K562 (cell line): ENCODE measurements at regions not wholly inside any gene's neighbourhood (a gene's known extent, or its start where the extent isn't known, plus 50 kb on each side); places are given as distances from the start of the nearest gene placed in this dataset.

Experiments
- ATAC-seq: fragments of 200-7000 bp; cut with Tn5 transposase; 3 replicates; pipeline ENCODE4 v1.9.1; 2020; ENCODE audit warnings: moderate library complexity
- BruUV-seq: library from RNA; stranded (reverse); fragments of 400-500 nt; replicated peaks from 2 replicates; lab custom pipeline; 2021; lab: Mats Ljungman, UMichigan
- CTCF ChIA-PET: fragments of 300-600 bp; formaldehyde crosslinking; extraction: SDS; loops from one replicate; lab custom pipeline; 2021; ENCODE audit warnings: low intra/inter-chr PET ratio; lab: Yijun Ruan, JAX
- POLR2A ChIA-PET: fragments of 300-600, 350-650 bp; sonication (Branson Sonifier 250); formaldehyde crosslinking; extraction: SDS; loops from one replicate; lab custom pipeline; 2021; ENCODE audit warnings: antibody characterized with exemption, inconsistent platforms; lab: Yijun Ruan, JAX
- DNase-seq, 4 experiments: peaks; one replicate each; pipeline versions ENCODE4 v3.0.0 to v3.0.0-alpha.2; 2011 to 2018; ENCODE audit warnings: low spot score in 3 of 4, mixed read lengths in 3 of 4; ENCODE audit errors: extremely low read depth in 1 of 4
- FAIRE-seq: peaks from 2 replicates; lab custom pipeline; 2011; peaks lifted over from hg19 to GRCh38; lab: Jason Lieb, UNC
- H2AFZ ChIP-seq: 2 replicates; pipeline ENCODE4 v1.6.0; 2011; ENCODE audit warnings: low read depth, low read length, control low read depth, inconsistent platforms
- H3K27ac ChIP-seq: fragments of 200-600 bp; 3 replicates; pipeline ENCODE4 v1.8.0; 2011; ENCODE audit warnings: low read depth, mild to moderate bottlenecking, control low read depth, inconsistent platforms, low read length, moderate library complexity, mixed read lengths; ENCODE audit errors: extremely low read depth
- H3K27me3 ChIP-seq, 2 experiments: fragments of 300-600 bp in 1 of 2; 2 replicates in 1 of 2; 3 replicates in 1 of 2; pipeline versions ENCODE4 v1.6.0 to v1.8.0; 2011; ENCODE audit warnings: inconsistent platforms in 2 of 2, low read length in 2 of 2, mild to moderate bottlenecking in 1 of 2, mixed read lengths in 1 of 2, moderate library complexity in 1 of 2; ENCODE audit not compliant: control insufficient read depth in 2 of 2, insufficient read depth in 2 of 2
- H3K36me3 ChIP-seq: fragments of 300-600 bp; 3 replicates; pipeline ENCODE4 v1.8.0; 2011; ENCODE audit warnings: mild to moderate bottlenecking, low read length, inconsistent platforms; ENCODE audit not compliant: control insufficient read depth, insufficient read depth
- H3K4me1 ChIP-seq, 2 experiments: fragments of 200-600 bp in 1 of 2; replicated peaks in 1 of 2; 2 replicates in 1 of 2; 3 replicates in 1 of 2; pipeline versions ENCODE4 v1.5.1 to v1.8.0; 2011; ENCODE audit warnings: inconsistent platforms in 2 of 2, low read length in 2 of 2, mild to moderate bottlenecking in 1 of 2, mixed read lengths in 1 of 2, moderate library complexity in 1 of 2; ENCODE audit not compliant: control insufficient read depth in 2 of 2, insufficient read depth in 2 of 2
- H3K4me2 ChIP-seq: 2 replicates; pipeline ENCODE4 v1.6.1; 2011; ENCODE audit warnings: low read length, control low read depth, inconsistent platforms, mixed read lengths; ENCODE audit not compliant: insufficient read depth
- H3K4me3 ChIP-seq: fragments of 200-600 bp; sonication (generic), shearing (Covaris generic); 2 replicates; pipeline ENCODE4 v1.5.1; 2016; ENCODE audit warnings: control low read depth, inconsistent platforms
- H3K79me2 ChIP-seq: fragments of 200-600 bp; 3 replicates; pipeline ENCODE4 v1.8.0; 2011; ENCODE audit warnings: low read length, inconsistent platforms; ENCODE audit not compliant: control insufficient read depth, insufficient read depth
- H3K9ac ChIP-seq, 2 experiments: 2 replicates each; pipeline versions ENCODE4 v1.6.0 to v1.6.1; 2011; ENCODE audit warnings: low read depth in 2 of 2, low read length in 2 of 2, control low read depth in 1 of 2, inconsistent platforms in 1 of 2, mild to moderate bottlenecking in 1 of 2, mixed read lengths in 1 of 2; ENCODE audit not compliant: insufficient read depth in 1 of 2
- H3K9me1 ChIP-seq: one replicate; pipeline ENCODE4 v1.6.0; 2011; ENCODE audit warnings: inconsistent platforms, mild to moderate bottlenecking, low read length, moderate library complexity; ENCODE audit not compliant: control insufficient read depth, insufficient read depth
- H3K9me3 ChIP-seq: replicated peaks from 2 replicates; pipeline ENCODE4 v1.5.1; 2011; ENCODE audit warnings: low read depth, low read length, inconsistent platforms; ENCODE audit not compliant: control insufficient read depth, insufficient read depth
- H4K20me1 ChIP-seq: replicated peaks from 2 replicates; pipeline ENCODE4 v1.6.1; 2011; ENCODE audit warnings: low read length, inconsistent platforms, mixed read lengths; ENCODE audit not compliant: control insufficient read depth, insufficient read depth
- CCNT2 ChIP-seq: IDR thresholded peaks from 2 replicates; pipeline ENCODE4 v1.6.1; 2011; ENCODE audit warnings: borderline replicate concordance, low read depth, mild to moderate bottlenecking, moderate library complexity, mixed read lengths, low read length; ENCODE audit not compliant: insufficient read length; ENCODE audit errors: extremely low read depth
- E2F1 ChIP-seq: sonication (generic); formaldehyde crosslinking; IDR thresholded peaks from 2 replicates; pipeline ENCODE4 v1.8.1; 2023; ENCODE audit warnings: mild to moderate bottlenecking, missing genetic modification reagents, moderate library complexity
- EZH2 ChIP-seq: IDR thresholded peaks from 2 replicates; pipeline ENCODE4 v1.6.1; 2012; ENCODE audit warnings: low read depth, mild to moderate bottlenecking, inconsistent platforms, low read length, borderline replicate concordance
- HINFP ChIP-seq: fragments of 450-650 bp; conservative IDR thresholded peaks from 2 replicates; pipeline ENCODE4 v1.6.1; 2016; ENCODE audit warnings: missing genetic modification characterization, low read depth, mild to moderate bottlenecking, control low read depth, missing compliant biosample characterization
- MITF ChIP-seq: IDR thresholded peaks from 2 replicates; pipeline ENCODE4 v1.6.1; 2014; ENCODE audit warnings: antibody characterized with exemption
- POU5F1 ChIP-seq: fragments of 150-350 bp; IDR thresholded peaks from 2 replicates; pipeline ENCODE4 v1.6.1; 2014; ENCODE audit warnings: borderline replicate concordance, low read length, low read depth, mild to moderate bottlenecking; ENCODE audit not compliant: partially characterized antibody
- ZBTB8A ChIP-seq: fragments of 450-650 bp; IDR thresholded peaks from 2 replicates; pipeline ENCODE4 v1.6.1; 2018; ENCODE audit warnings: mild to moderate bottlenecking, moderate library complexity; ENCODE audit not compliant: partially characterized antibody
- ZNF224 ChIP-seq: sonication (generic); formaldehyde crosslinking; IDR thresholded peaks from 2 replicates; pipeline ENCODE4 v1.8.0; 2022; ENCODE audit warnings: mild to moderate bottlenecking, missing genetic modification reagents
- ZNF398 ChIP-seq: fragments of 250-450 bp; sonication (Bioruptor Pico); IDR thresholded peaks from 2 replicates; pipeline ENCODE4 v1.8.0; 2021; ENCODE audit warnings: moderate library complexity, mild to moderate bottlenecking, inconsistent platforms
- in situ Hi-C: fragments of 300-500 bp; cut with MboI; formaldehyde crosslinking; loops from 4 replicates; pipeline ENCODE4 v1.15.0; 2018; ENCODE audit warnings: inconsistent platforms, mixed read lengths
- intact Hi-C: fragments of 100-400 bp; cut with micrococcal nuclease; formaldehyde crosslinking; loops from 2 replicates; pipeline ENCODE4 v1.14.2; 2022

GRCh38 chr3:174352227-174352626 is 506.9 kb upstream of the NAALADL2 start:
- no peaks in the 10 kb centered on the region for H3K79me2 ChIP-seq
- no peak overlapping the region for H3K4me2 ChIP-seq
- BruUV-seq = no TSS peak
- DNase-seq (no peak), ATAC-seq (no peak), FAIRE-seq (no peak)
- H3K4me1 ChIP-seq = no peaks in the 10 kb centered on the region
- H3K9ac ChIP-seq = no peak overlapping the region
- no peaks in the 10 kb centered on the region for H3K36me3 ChIP-seq
- H3K9me3 ChIP-seq = no peaks in the 10 kb centered on the region; the same call in 1 of the 2 replicates
- H3K27me3 ChIP-seq = no peaks in the 10 kb centered on the region
- no peak overlapping the region for H3K27ac ChIP-seq
- no peaks in the 10 kb centered on the region for H3K9me1 ChIP-seq
- POLR2A ChIA-PET = no interaction called here
- CTCF ChIA-PET = no interaction called here
- intact Hi-C loops (no loop called here), in situ Hi-C loops (no loop called here)
- no peaks in the 10 kb centered on the region for H4K20me1 ChIP-seq
- no peak overlapping the region for H2AFZ ChIP-seq
- no peak overlapping the region for H3K4me3 ChIP-seq
- TF ChIP-seq ZNF224 (CRISPR knock-in tag) (no peak), EZH2 (no peak), ZNF398 (CRISPR knock-in tag) (no peak), CCNT2 (no peak), MITF (no peak), HINFP (tag) (no peak), E2F1 (CRISPR knock-in tag) (no peak), POU5F1 (no peak), ZBTB8A (no peak)
